DND-41 (cell line): ENCODE measurements at regions not wholly inside any gene's neighbourhood (a gene's known extent, or its start where the extent isn't known, plus 50 kb on each side); places are given as distances from the start of the nearest gene placed in this dataset.

Source experiments
- ATAC-seq: fragments of 200-7000 bp; cut with Tn5 transposase; 3 replicates; pipeline ENCODE4 v1.9.1; 2021; ENCODE audit warnings: low read depth; ENCODE audit not compliant: insufficient read depth
- DNase-seq: peaks from one replicate; pipeline ENCODE4 v3.0.0-alpha.2; 2020
- H2AFZ ChIP-seq: 2 replicates; pipeline ENCODE4 v1.6.0; 2012; ENCODE audit warnings: low read depth, low read length
- H3K27ac ChIP-seq: 2 replicates; pipeline ENCODE4 v1.5.1; 2012; ENCODE audit warnings: low read length, inconsistent platforms
- H3K27me3 ChIP-seq: fragments of 200-600 bp; sonication (generic); 2 replicates; pipeline ENCODE4 v1.6.0; 2012; ENCODE audit warnings: low read length, mild to moderate bottlenecking, inconsistent platforms; ENCODE audit not compliant: insufficient read depth, poor library complexity
- H3K36me3 ChIP-seq: 2 replicates; pipeline ENCODE4 v1.5.1; 2012; ENCODE audit warnings: low read length, inconsistent platforms; ENCODE audit not compliant: insufficient read depth
- H3K4me1 ChIP-seq: 2 replicates; pipeline ENCODE4 v1.5.1; 2012; ENCODE audit warnings: mild to moderate bottlenecking, low read length; ENCODE audit not compliant: insufficient read depth
- H3K4me2 ChIP-seq: 2 replicates; pipeline ENCODE4 v1.6.0; 2012; ENCODE audit warnings: mild to moderate bottlenecking, moderate library complexity, low read length, inconsistent platforms; ENCODE audit not compliant: insufficient read depth
- H3K4me3 ChIP-seq, 2 experiments: fragments of 200-600 bp in 1 of 2; shearing (Covaris generic) in 1 of 2; 2 replicates each; pipeline ENCODE4 v1.5.1; 2012 to 2016; ENCODE audit warnings: inconsistent platforms in 2 of 2, low read length in 2 of 2, mild to moderate bottlenecking in 2 of 2, low read depth in 1 of 2, moderate library complexity in 1 of 2
- H3K79me2 ChIP-seq: 2 replicates; pipeline ENCODE4 v1.6.0; 2012; ENCODE audit warnings: low read length, inconsistent platforms; ENCODE audit not compliant: insufficient read depth
- H3K9ac ChIP-seq: 2 replicates; pipeline ENCODE4 v1.6.0; 2012; ENCODE audit warnings: low read depth, mild to moderate bottlenecking, inconsistent platforms, low read length, moderate library complexity
- H3K9me3 ChIP-seq: 2 replicates; pipeline ENCODE4 v1.5.1; 2012; ENCODE audit warnings: low read length, moderate library complexity, mild to moderate bottlenecking, inconsistent platforms; ENCODE audit not compliant: insufficient read depth, severe bottlenecking
- H4K20me1 ChIP-seq: 2 replicates; pipeline ENCODE4 v1.6.0; 2012; ENCODE audit warnings: low read length; ENCODE audit not compliant: insufficient read depth
- CTCF ChIP-seq: IDR thresholded peaks from 2 replicates; pipeline ENCODE4 v1.5.1; 2012; ENCODE audit warnings: borderline replicate concordance, low read length, moderate library complexity, mild to moderate bottlenecking; ENCODE audit not compliant: poor library complexity, severe bottlenecking; ENCODE audit errors: extremely low read depth
- EZH2 ChIP-seq: IDR thresholded peaks from 3 replicates; pipeline ENCODE4 v1.6.1; 2012; ENCODE audit warnings: borderline replicate concordance, low read depth, mild to moderate bottlenecking, moderate library complexity, low read length, inconsistent platforms; ENCODE audit not compliant: severe bottlenecking

- H4K20me1 ChIP-seq, result no peaks in the 10 kb centered on the region
- H3K79me2 ChIP-seq, result no peaks in the 10 kb centered on the region
- H3K27ac ChIP-seq, result no peak overlapping the region
- H3K27me3 ChIP-seq, result no peaks in the 10 kb centered on the region
- H3K36me3 ChIP-seq, result no peaks in the 10 kb centered on the region
- no peak overlapping the region for H2AFZ ChIP-seq
- no peaks in the 10 kb centered on the region for H3K9me3 ChIP-seq
- no peak overlapping the region for H3K4me3 ChIP-seq
- ATAC-seq (no peak), DNase-seq (no peak)
- H3K4me1 ChIP-seq, result no peaks in the 10 kb centered on the region
- no peak for TF ChIP-seq CTCF
- TF ChIP-seq EZH2, result no peak
- H3K4me2 ChIP-seq, result no peak overlapping the region
- H3K9ac ChIP-seq, result no peak overlapping the region
Measured at GRCh38 chr10:85265121-85265520, 936.7 kb downstream of the CCSER2 start.

GRCh38 chr10:85266808-85267207 is 938.4 kb downstream of the CCSER2 start:
- H3K27ac ChIP-seq, result no peak overlapping the region
- no peaks in the 10 kb centered on the region for H4K20me1 ChIP-seq
- H3K4me2 ChIP-seq, result no peak overlapping the region
- no peaks in the 10 kb centered on the region for H3K27me3 ChIP-seq
- no peaks in the 10 kb centered on the region for H3K4me1 ChIP-seq
- TF ChIP-seq CTCF (no peak), EZH2 (no peak)
- DNase-seq (no peak), ATAC-seq (no peak)
- no peaks in the 10 kb centered on the region for H3K36me3 ChIP-seq
- no peaks in the 10 kb centered on the region for H3K79me2 ChIP-seq
- no peak overlapping the region for H2AFZ ChIP-seq
- no peak overlapping the region for H3K9ac ChIP-seq
- H3K9me3 ChIP-seq, result no peaks in the 10 kb centered on the region
- no peak overlapping the region for H3K4me3 ChIP-seq

- DNase-seq, result no peak
- H3K4me2 ChIP-seq, result no peak overlapping the region
Measured at GRCh38 chr10:85280014-85280413, 951.6 kb downstream of the CCSER2 start.

More at GRCh38 chr10:85280014-85280413, 951.6 kb downstream of the CCSER2 start:
- Histone ChIP-seq H3K4me1 (no peaks in the 10 kb centered on the region), H3K9ac (no peak overlapping the region), H3K9me3 (no peaks in the 10 kb centered on the region), H3K27me3 (no peaks in the 10 kb centered on the region), H3K79me2 (no peaks in the 10 kb centered on the region), H3K4me3 (no peak overlapping the region), H3K36me3 (no peaks in the 10 kb centered on the region), H2AFZ (no peak overlapping the region), H3K27ac (no peak overlapping the region), H4K20me1 (no peaks in the 10 kb centered on the region)
- TF ChIP-seq CTCF (no peak), EZH2 (no peak)
- ATAC-seq, result no peak
